ENCODE measurements at regions not wholly inside any gene's neighbourhood (a gene's known extent, or its start where the extent isn't known, plus 50 kb on each side); places are given as distances from the start of the nearest gene placed in this dataset.

DNA sequence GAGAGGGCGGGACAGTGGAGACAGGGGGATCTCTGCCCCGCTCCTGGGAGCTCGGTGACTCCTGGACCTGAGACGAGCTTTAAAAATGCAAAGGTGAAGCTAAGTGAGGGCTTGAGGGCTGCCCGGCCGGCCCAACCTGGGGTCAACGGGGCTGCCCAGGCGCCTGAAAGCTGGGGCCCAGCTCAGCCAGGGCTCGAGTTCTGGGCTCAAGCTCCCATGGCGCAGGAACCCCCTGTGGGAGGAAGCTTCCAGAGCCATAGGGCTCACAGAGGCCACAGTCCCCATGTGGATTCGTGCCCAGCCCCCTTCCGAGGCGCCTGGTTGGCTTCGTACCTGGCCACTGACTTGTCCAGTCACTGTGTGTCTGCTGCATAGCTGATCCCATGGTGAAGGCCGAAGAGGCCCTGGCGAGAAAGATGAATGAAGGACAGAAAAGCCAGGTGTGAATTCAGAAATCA lies 75.8 kb upstream of the GSE1 start:
- TF ChIP-seq, protein P1, sequence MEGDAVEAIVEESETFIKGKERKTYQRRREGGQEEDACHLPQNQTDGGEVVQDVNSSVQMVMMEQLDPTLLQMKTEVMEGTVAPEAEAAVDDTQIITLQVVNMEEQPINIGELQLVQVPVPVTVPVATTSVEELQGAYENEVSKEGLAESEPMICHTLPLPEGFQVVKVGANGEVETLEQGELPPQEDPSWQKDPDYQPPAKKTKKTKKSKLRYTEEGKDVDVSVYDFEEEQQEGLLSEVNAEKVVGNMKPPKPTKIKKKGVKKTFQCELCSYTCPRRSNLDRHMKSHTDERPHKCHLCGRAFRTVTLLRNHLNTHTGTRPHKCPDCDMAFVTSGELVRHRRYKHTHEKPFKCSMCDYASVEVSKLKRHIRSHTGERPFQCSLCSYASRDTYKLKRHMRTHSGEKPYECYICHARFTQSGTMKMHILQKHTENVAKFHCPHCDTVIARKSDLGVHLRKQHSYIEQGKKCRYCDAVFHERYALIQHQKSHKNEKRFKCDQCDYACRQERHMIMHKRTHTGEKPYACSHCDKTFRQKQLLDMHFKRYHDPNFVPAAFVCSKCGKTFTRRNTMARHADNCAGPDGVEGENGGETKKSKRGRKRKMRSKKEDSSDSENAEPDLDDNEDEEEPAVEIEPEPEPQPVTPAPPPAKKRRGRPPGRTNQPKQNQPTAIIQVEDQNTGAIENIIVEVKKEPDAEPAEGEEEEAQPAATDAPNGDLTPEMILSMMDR (IDR thresholded peaks at IDR 0.05) = no peak
- TF ChIP-seq SIN3A (IDR thresholded peaks at IDR 0.05; ENCODE audit: borderline replicate concordance, insufficient read depth, low read depth, low read length) (no peak), POLR2AphosphoS5 (IDR thresholded peaks at IDR 0.05; ENCODE audit: low read depth, low read length) (no peak)
